Astrocyte (in vitro differentiated cells and primary cell): ENCODE measurements at regions not wholly inside any gene's neighbourhood (a gene's known extent, or its start where the extent isn't known, plus 50 kb on each side); places are given as distances from the start of the nearest gene placed in this dataset.

Experiments
- DNase-seq: peaks from one replicate; pipeline ENCODE4 v3.0.0-alpha.2; 2010; ENCODE audit warnings: low read depth
- FAIRE-seq: peaks from 2 replicates; lab custom pipeline; 2011; peaks lifted over from hg19 to GRCh38; lab: Jason Lieb, UNC
- H2AFZ ChIP-seq: 2 replicates; pipeline ENCODE4 v1.6.0; 2012; ENCODE audit warnings: low read depth, low read length, inconsistent platforms
- H3K27ac ChIP-seq: 2 replicates; pipeline ENCODE4 v1.5.1; 2011; ENCODE audit warnings: low read depth, low read length, inconsistent platforms
- H3K27me3 ChIP-seq: 2 replicates; pipeline ENCODE4 v1.6.0; 2011; ENCODE audit warnings: low read length, inconsistent platforms; ENCODE audit not compliant: insufficient read depth
- H3K36me3 ChIP-seq: 2 replicates; pipeline ENCODE4 v1.5.1; 2011; ENCODE audit warnings: low read length, inconsistent platforms; ENCODE audit not compliant: insufficient read depth
- H3K4me1 ChIP-seq: 2 replicates; pipeline ENCODE4 v1.5.1; 2011; ENCODE audit warnings: low read length, inconsistent platforms; ENCODE audit not compliant: insufficient read depth
- H3K4me2 ChIP-seq: 2 replicates; pipeline ENCODE4 v1.6.0; 2012; ENCODE audit warnings: low read length, inconsistent platforms
- H3K4me3 ChIP-seq: 2 replicates; pipeline ENCODE4 v1.5.1; 2011; ENCODE audit warnings: low read depth, mild to moderate bottlenecking, low read length, inconsistent platforms; ENCODE audit not compliant: insufficient read depth
- H3K79me2 ChIP-seq: 2 replicates; pipeline ENCODE4 v1.6.0; 2012; ENCODE audit warnings: mild to moderate bottlenecking, low read length, inconsistent platforms; ENCODE audit not compliant: insufficient read depth
- H3K9ac ChIP-seq: 2 replicates; pipeline ENCODE4 v1.6.0; 2012; ENCODE audit warnings: mild to moderate bottlenecking, low read length, inconsistent platforms
- H3K9me3 ChIP-seq: 2 replicates; pipeline ENCODE4 v1.5.1; 2012; ENCODE audit warnings: low read depth, mild to moderate bottlenecking, low read length, inconsistent platforms; ENCODE audit not compliant: insufficient read depth
- H4K20me1 ChIP-seq: 2 replicates; pipeline ENCODE4 v1.6.0; 2012; ENCODE audit warnings: low read length, inconsistent platforms; ENCODE audit not compliant: insufficient read depth
- H3K27ac Mint-ChIP-seq: one replicate; pipeline ENCODE4 v1.8.0; 2021; ENCODE audit warnings: mild to moderate bottlenecking, mixed read lengths; ENCODE audit not compliant: unreplicated experiment
- H3K27me3 Mint-ChIP-seq: one replicate; pipeline ENCODE4 v1.8.0; 2021; ENCODE audit warnings: low read depth, mixed read lengths; ENCODE audit not compliant: unreplicated experiment
- H3K36me3 Mint-ChIP-seq: one replicate; pipeline ENCODE4 v1.8.0; 2021; ENCODE audit warnings: low read depth, mixed read lengths; ENCODE audit not compliant: unreplicated experiment
- H3K4me1 Mint-ChIP-seq: one replicate; pipeline ENCODE4 v1.8.0; 2021; ENCODE audit warnings: low read depth, mixed read lengths; ENCODE audit not compliant: unreplicated experiment
- H3K4me3 Mint-ChIP-seq: one replicate; pipeline ENCODE4 v1.8.0; 2021; ENCODE audit warnings: mild to moderate bottlenecking, moderate library complexity, mixed read lengths; ENCODE audit not compliant: unreplicated experiment
- H3K9me3 Mint-ChIP-seq: one replicate; pipeline ENCODE4 v1.8.0; 2021; ENCODE audit warnings: mild to moderate bottlenecking, mixed read lengths; ENCODE audit not compliant: unreplicated experiment
- EZH2 ChIP-seq: IDR thresholded peaks from 2 replicates; pipeline ENCODE4 v1.6.1; 2012; ENCODE audit warnings: mild to moderate bottlenecking, low read length, inconsistent platforms; ENCODE audit not compliant: insufficient read depth
- TF ChIP-seq, protein P1 (sequence below): IDR thresholded peaks from 2 replicates; pipeline ENCODE4 v1.5.1; 2011; ENCODE audit warnings: low read depth, mild to moderate bottlenecking, inconsistent platforms, low read length, moderate library complexity; ENCODE audit not compliant: insufficient read depth

DNA sequence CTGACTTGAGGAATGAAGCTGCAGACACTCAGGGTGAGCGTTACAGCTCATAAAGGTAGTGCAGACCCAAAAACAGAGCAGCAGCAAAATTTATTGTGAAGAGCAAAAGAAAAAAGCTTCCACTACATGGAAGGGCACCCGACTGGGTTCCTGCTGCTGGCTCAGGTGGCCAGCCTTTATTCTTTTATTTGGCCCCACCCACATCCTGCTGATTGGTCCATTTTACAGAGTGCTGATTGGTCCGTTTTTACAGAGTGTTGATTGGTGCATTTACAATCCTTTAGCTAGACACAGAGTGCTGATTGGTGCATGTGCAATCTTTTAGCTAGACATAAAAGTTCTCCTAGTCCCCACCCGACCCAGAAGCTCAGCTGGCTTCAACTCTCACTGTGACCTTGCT lies 95.3 kb upstream of the STMND1 start:
- Histone ChIP-seq H4K20me1 (no peaks in the 10 kb centered on the region), H3K4me2 (no peak overlapping the region), H3K79me2 (no peaks in the 10 kb centered on the region), H3K27ac (no peak overlapping the region), H3K4me3 (no peak overlapping the region), H3K27me3 (no peaks in the 10 kb centered on the region), H3K9ac (no peak overlapping the region), H2AFZ (no peak overlapping the region), H3K4me1 (no peaks in the 10 kb centered on the region), H3K36me3 (no peaks in the 10 kb centered on the region), H3K9me3 (no peaks in the 10 kb centered on the region)
- Mint-ChIP-seq H3K9me3 (peaks cover 8% of the 10 kb centered on the region), H3K4me1 (no peaks in the 10 kb centered on the region), H3K4me3 (no peak overlapping the region), H3K27me3 (peaks cover 16% of the 10 kb centered on the region), H3K27ac (no peak overlapping the region), H3K36me3 (no peaks in the 10 kb centered on the region)
- FAIRE-seq (no peak), DNase-seq (no peak)
- no peak for TF ChIP-seq EZH2
- TF ChIP-seq, protein P1, sequence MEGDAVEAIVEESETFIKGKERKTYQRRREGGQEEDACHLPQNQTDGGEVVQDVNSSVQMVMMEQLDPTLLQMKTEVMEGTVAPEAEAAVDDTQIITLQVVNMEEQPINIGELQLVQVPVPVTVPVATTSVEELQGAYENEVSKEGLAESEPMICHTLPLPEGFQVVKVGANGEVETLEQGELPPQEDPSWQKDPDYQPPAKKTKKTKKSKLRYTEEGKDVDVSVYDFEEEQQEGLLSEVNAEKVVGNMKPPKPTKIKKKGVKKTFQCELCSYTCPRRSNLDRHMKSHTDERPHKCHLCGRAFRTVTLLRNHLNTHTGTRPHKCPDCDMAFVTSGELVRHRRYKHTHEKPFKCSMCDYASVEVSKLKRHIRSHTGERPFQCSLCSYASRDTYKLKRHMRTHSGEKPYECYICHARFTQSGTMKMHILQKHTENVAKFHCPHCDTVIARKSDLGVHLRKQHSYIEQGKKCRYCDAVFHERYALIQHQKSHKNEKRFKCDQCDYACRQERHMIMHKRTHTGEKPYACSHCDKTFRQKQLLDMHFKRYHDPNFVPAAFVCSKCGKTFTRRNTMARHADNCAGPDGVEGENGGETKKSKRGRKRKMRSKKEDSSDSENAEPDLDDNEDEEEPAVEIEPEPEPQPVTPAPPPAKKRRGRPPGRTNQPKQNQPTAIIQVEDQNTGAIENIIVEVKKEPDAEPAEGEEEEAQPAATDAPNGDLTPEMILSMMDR = no peak

DNA sequence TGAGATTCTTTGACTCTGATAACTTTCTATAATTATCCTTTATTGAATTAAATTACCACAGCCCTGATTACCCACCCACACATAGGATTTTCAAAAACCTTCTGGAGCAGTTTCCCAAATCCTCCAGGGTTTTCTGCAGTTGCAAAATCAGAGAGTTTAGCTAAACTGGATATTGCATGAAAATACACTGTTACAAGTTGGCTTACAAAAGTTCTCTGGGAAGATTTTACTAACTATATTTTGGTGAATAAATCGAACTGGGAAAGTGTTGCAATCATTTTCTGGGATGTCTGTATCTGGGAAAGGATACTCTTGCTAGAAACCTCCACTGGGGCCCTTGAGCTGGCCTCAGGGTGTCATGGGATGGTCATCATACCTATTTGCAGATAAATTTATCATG lies 97.6 kb upstream of the STMND1 start:
- Histone ChIP-seq H3K4me1 (no peaks in the 10 kb centered on the region), H3K4me3 (no peak overlapping the region), H3K4me2 (no peak overlapping the region), H4K20me1 (no peaks in the 10 kb centered on the region), H3K79me2 (no peaks in the 10 kb centered on the region), H3K9me3 (no peaks in the 10 kb centered on the region), H3K27ac (no peak overlapping the region), H2AFZ (no peak overlapping the region), H3K27me3 (no peaks in the 10 kb centered on the region), H3K9ac (no peak overlapping the region), H3K36me3 (no peaks in the 10 kb centered on the region)
- Mint-ChIP-seq H3K4me1 (no peaks in the 10 kb centered on the region), H3K9me3 (peaks cover 6% of the 10 kb centered on the region), H3K4me3 (no peak overlapping the region), H3K27ac (no peak overlapping the region), H3K36me3 (no peaks in the 10 kb centered on the region), H3K27me3 (peaks cover 16% of the 10 kb centered on the region)
- no peak for TF ChIP-seq EZH2
- TF ChIP-seq, protein P1 = no peak
- DNase-seq (no peak), FAIRE-seq (no peak)

DNA sequence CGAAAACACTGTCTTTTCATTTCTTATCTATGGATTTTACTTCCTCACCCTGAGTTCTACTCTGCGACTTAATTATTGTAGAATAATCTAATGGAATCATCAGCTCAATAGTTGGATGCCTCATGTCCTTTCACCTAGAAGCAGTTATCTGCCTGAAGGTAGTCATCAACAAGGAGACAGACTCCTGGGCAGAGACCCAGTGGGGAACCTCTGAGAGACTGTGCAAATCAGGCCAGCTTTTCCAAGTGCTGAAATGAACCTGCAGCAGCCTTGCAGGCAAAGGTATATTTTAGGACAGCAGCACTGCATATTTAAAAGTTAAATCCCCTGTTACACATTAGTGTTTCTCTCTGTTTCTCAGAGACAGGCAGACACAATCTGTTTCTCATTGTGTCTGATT lies 99.7 kb upstream of the STMND1 start:
- no peaks in the 10 kb centered on the region for H3K36me3 ChIP-seq
- no peaks in the 10 kb centered on the region for H3K27me3 ChIP-seq
- no peak overlapping the region for H3K4me3 Mint-ChIP-seq
- no peaks in the 10 kb centered on the region for H3K4me1 ChIP-seq
- H3K27ac ChIP-seq = no peak overlapping the region
- H3K79me2 ChIP-seq = no peaks in the 10 kb centered on the region
- no peak overlapping the region for H3K9ac ChIP-seq
- no peaks in the 10 kb centered on the region for H3K4me1 Mint-ChIP-seq
- H3K9me3 Mint-ChIP-seq = no peaks in the 10 kb centered on the region
- DNase-seq (no peak), FAIRE-seq (no peak)
- no peak overlapping the region for H3K4me2 ChIP-seq
- H4K20me1 ChIP-seq = no peaks in the 10 kb centered on the region
- H3K36me3 Mint-ChIP-seq = no peaks in the 10 kb centered on the region
- TF ChIP-seq, protein P1 = no peak
- no peak for TF ChIP-seq EZH2
- no peak overlapping the region for H2AFZ ChIP-seq
- H3K27ac Mint-ChIP-seq = no peak overlapping the region
- H3K9me3 ChIP-seq = no peaks in the 10 kb centered on the region
- H3K4me3 ChIP-seq = no peak overlapping the region
- peaks cover 25% of the 10 kb centered on the region for H3K27me3 Mint-ChIP-seq
